ENCODE measurements at regions not wholly inside any gene's neighbourhood (a gene's known extent, or its start where the extent isn't known, plus 50 kb on each side); places are given as distances from the start of the nearest gene placed in this dataset.

- peak; percentile 11 for DNase-seq
These were observed 249.8 kb upstream of the CPEB2 start for GRCh38 chr4:14752341-14753046.

DNA sequence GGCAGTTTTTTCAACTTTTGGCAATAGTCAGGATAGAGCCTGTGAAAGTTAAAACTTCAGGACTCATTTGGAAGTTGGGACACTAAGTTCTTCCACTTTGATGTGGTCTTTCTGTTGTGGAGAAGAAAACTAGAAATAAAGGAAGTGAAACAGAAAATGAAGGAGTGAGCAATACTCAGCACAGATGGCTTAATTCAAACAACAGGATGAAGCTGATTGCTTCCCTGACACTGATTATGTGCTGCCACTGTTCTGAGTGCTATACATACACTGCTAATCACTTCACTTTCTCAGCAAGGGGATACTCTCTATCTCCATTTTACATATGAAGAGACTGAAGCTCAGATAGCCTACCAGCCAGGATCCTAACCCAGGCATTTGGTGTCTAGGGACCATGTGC lies 235.1 kb upstream of the CPEB2 start:
- no peak for DNase-seq

- no peak for DNase-seq
These were observed 233.8 kb upstream of the CPEB2 start for GRCh38 chr4:14768449-14768848.

DNA sequence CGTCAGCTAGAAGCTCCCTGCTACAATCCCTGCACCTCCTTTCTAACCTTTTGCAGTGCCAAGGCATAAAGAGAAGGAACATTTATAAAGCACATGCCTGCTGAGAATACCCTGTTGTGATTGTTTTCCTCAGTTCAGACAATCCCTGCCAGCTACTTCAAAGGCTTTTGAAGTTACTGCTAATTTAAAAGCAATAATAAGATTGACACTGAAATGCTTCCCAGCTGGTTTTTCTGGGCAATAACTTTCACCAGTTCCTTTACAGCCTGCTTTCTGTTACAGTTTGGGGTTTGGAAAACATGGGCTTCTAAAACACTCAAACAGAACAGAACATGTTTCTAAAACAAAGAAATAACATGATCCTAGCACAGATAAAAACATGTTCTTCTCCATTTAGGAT lies 232.3 kb upstream of the CPEB2 start:
- DNase-seq, result no peak

DNA sequence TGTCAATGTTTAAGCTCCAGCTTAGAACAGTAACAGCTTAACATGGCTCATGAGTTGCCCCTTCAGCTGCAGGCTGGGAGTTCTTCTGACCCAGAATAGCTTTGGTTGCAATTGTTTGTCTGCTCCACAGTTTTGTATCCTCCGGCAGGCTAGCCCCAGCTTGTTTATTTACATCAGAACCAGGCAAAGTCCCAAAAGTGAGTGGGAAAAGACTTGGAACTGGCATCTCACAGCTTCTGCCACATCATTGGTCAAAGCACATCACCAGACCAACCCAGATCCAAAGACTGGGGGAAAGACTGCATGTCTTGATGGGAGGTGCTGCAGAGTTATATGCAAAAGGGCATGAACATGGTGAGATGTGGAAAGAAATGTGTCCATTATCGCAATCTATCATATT lies 231.2 kb upstream of the CPEB2 start:
- DNase-seq, result peak; percentile 24

GRCh38 chr4:14771504-14772175 lies 230.6 kb upstream of the CPEB2 start:
- peak; percentile 31 for DNase-seq

- no peak for DNase-seq
These were observed 229.9 kb upstream of the CPEB2 start for GRCh38 chr4:14772388-14772787.

GRCh38 chr4:14783011-14783877 lies 219.0 kb upstream of the CPEB2 start:
- DNase-seq, result peak; percentile 86

DNA sequence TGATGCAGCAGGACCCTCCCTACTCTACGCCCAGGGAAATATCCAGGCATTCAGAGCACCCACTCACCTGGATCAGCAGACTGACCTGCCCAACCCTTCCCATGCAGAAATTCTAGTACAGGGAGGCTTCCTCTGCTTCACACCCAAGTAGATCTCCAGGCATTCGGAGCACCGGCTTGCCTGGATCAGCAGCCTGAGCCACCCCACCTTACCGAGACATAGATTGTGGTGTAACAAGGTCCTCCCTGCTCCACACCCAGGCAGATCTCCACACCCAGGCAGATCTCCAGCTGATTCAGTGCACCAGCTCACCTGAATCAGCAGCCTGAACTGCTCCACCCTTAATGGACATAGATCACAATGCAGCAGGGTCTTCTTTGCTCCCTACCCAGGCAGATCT lies 215.1 kb upstream of the CPEB2 start:
- no peak for DNase-seq

GRCh38 chr4:14787894-14788293 lies 214.4 kb upstream of the CPEB2 start:
- no peak for DNase-seq

- DNase-seq, result no peak
These were observed 211.8 kb upstream of the CPEB2 start for GRCh38 chr4:14790494-14790893.

GRCh38 chr4:14792702-14793227 lies 209.5 kb upstream of the CPEB2 start:
- peak; percentile 23 for DNase-seq

GRCh38 chr4:14800977-14801376 lies 201.3 kb upstream of the CPEB2 start:
- DNase-seq, result no peak

DNA sequence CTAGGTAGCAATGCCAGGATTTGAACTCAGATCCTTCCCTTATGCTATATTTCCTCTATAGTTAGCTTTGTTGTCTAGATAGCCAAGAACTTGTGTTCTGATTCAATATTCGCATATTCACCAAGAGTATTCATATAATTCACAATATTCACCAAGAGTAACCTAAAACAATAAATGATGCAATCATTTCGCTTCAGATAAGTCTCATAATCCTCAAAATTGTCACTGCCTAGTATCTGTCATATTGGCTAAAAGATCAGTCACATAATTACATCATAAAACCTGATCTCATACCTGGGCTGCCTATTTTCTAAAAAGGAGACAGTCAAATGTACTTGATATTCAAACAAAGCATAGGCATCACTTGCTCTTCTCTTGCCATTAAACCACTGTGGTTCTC lies 199.7 kb upstream of the CPEB2 start:
- no peak for DNase-seq

GRCh38 chr4:14807856-14808255 lies 194.4 kb upstream of the CPEB2 start:
- DNase-seq, result no peak

DNA sequence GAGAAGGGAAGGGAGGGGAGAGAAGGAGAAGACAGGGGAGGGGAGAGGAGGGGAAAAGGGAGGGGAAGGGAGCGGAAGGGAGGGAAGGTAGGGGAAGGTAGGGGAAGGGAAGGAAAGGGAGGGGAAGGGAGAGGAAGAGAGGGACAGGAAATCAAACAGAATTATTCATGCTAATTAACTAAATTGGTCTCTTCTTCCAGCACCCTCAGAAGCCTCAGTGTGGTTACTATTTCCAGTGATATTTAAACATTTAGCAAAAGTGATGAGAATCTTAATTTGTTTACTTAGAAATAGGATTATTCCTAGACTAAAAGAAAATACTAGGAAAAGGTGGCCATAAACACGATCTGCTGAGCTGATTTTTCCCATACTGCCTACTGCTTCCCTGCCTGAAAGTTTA lies 193.1 kb upstream of the CPEB2 start:
- no peak for DNase-seq

DNA sequence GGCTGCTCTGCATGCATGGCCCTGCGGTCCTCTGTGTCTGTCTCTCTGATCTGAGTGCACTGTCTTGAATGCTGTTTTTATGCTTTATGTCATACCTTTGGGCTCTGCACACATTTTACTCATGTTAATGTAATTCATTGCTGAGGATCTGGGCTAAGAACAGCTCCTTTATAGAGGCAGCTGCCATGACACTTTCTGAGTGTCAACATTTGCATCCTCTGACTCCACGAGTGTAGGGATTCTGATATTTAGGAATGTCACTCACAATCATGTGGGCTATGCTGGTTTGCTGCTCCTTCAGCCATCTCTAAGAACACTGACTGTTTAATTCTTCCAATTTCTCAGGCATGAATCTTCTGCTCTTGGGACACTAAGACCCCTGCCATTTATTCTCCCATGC lies 192.2 kb upstream of the CPEB2 start:
- DNase-seq, result no peak

- no peak for DNase-seq
These were observed 191.7 kb upstream of the CPEB2 start for GRCh38 chr4:14810568-14810967.

DNA sequence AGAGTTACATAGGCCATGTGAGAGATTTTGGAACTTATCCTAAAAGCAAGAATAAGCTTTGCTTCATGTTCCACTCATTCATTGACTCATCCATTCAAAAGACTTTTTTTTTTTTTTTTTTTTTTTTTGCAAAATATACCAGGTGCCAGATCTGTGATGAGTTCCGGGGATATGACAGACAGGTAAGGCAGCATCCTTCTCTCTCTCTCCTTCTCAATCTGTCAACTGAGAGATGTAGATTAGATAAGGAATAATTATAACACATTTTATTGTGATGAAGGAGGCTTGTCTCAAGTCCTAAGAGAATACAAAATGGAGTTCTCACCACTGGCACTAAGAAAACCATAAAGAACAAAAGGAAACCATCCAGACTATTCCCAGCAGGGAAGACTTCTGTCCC lies 190.2 kb upstream of the CPEB2 start:
- DNase-seq, result no peak

GRCh38 chr4:14816623-14817261 lies 185.5 kb upstream of the CPEB2 start:
- no peak for DNase-seq

GRCh38 chr4:14824189-14824588 lies 178.1 kb upstream of the CPEB2 start:
- DNase-seq, result no peak

DNA sequence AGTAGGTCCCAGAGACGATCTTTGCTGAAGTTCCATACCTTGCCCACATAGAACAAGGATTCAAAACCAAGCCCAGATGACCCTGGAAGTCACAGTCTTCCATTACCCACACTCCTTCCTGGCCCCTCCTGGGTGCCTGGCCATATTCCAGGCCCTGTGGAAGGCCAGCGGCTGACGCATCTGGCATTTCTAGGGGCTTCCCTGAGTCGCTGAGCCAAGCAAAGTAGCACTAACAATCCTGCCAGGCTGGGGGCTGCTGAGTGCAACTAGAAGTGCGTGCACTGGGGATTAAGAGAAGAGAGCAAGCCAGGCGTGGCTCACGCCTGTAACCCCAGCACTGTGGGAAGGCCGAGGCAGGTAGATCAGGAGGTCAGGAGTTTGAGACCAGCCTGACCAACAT lies 175.2 kb upstream of the CPEB2 start:
- no peak for DNase-seq

GRCh38 chr4:14829795-14830194 lies 172.5 kb upstream of the CPEB2 start:
- DNase-seq, result no peak
